ENCODE measurements at regions not wholly inside any gene's neighbourhood (a gene's known extent, or its start where the extent isn't known, plus 50 kb on each side); places are given as distances from the start of the nearest gene placed in this dataset.

GRCh38 chr4:38314663-38315062 lies 349.3 kb upstream of the KLF3 start:
- H3K4me3 ChIP-seq (ENCODE audit: low read depth, low read length), result no peak overlapping the region
- no peaks in the 10 kb centered on the region for H3K27me3 ChIP-seq (ENCODE audit: insufficient read depth, low read depth, severe bottlenecking)
- no peak for TF ChIP-seq CTCF (IDR thresholded peaks at IDR 0.05; ENCODE audit: low read depth, low read length)
- H3K9me3 ChIP-seq (ENCODE audit: severe bottlenecking), result no peaks in the 10 kb centered on the region
- DNase-seq, result no peak
- H3K36me3 ChIP-seq, result no peaks in the 10 kb centered on the region
- H3K27ac ChIP-seq, result no peak overlapping the region

GRCh38 chr4:38315286-38315685 lies 348.7 kb upstream of the KLF3 start:
- Histone ChIP-seq H3K4me3 (ENCODE audit: low read depth, low read length) (no peak overlapping the region), H3K9me3 (ENCODE audit: severe bottlenecking) (no peaks in the 10 kb centered on the region), H3K36me3 (no peaks in the 10 kb centered on the region), H3K27ac (no peak overlapping the region), H3K27me3 (ENCODE audit: insufficient read depth, low read depth, severe bottlenecking) (no peaks in the 10 kb centered on the region)
- no peak for DNase-seq
- no peak for TF ChIP-seq CTCF (IDR thresholded peaks at IDR 0.05; ENCODE audit: low read depth, low read length)

- Histone ChIP-seq H3K9me3 (ENCODE audit: severe bottlenecking) (no peaks in the 10 kb centered on the region), H3K4me3 (ENCODE audit: low read depth, low read length) (no peak overlapping the region), H3K27me3 (ENCODE audit: insufficient read depth, low read depth, severe bottlenecking) (no peaks in the 10 kb centered on the region), H3K36me3 (no peaks in the 10 kb centered on the region), H3K27ac (peak overlapping the region; percentile 67)
- TF ChIP-seq CTCF (IDR thresholded peaks at IDR 0.05; ENCODE audit: low read depth, low read length), result no peak
- DNase-seq, result peak; percentile 85
Observed at GRCh38 chr4:38316045-38316444, 348.0 kb upstream of the KLF3 start.

GRCh38 chr4:38317041-38317674 lies 346.8 kb upstream of the KLF3 start:
- no peak overlapping the region for H3K27ac ChIP-seq
- no peak for TF ChIP-seq CTCF (IDR thresholded peaks at IDR 0.05; ENCODE audit: low read depth, low read length)
- no peak overlapping the region for H3K4me3 ChIP-seq (ENCODE audit: low read depth, low read length)
- no peaks in the 10 kb centered on the region for H3K27me3 ChIP-seq (ENCODE audit: insufficient read depth, low read depth, severe bottlenecking)
- no peak for DNase-seq
- H3K9me3 ChIP-seq (ENCODE audit: severe bottlenecking), result no peaks in the 10 kb centered on the region
- H3K36me3 ChIP-seq, result no peaks in the 10 kb centered on the region

- Histone ChIP-seq H3K36me3 (no peaks in the 10 kb centered on the region), H3K27me3 (ENCODE audit: insufficient read depth, low read depth, severe bottlenecking) (no peaks in the 10 kb centered on the region), H3K27ac (no peak overlapping the region), H3K9me3 (ENCODE audit: severe bottlenecking) (no peaks in the 10 kb centered on the region), H3K4me3 (ENCODE audit: low read depth, low read length) (peak overlapping the region; percentile 10; the same call in 1 of the 2 replicates)
- DNase-seq, result peak; percentile 84
- TF ChIP-seq CTCF (IDR thresholded peaks at IDR 0.05; ENCODE audit: low read depth, low read length), result no peak
Observed at GRCh38 chr4:38318737-38319455, 345.1 kb upstream of the KLF3 start.

All from WERI-Rb-1 (cell line).